Fibroblast of lung (primary cell): ENCODE measurements at regions not wholly inside any gene's neighbourhood (a gene's known extent, or its start where the extent isn't known, plus 50 kb on each side); places are given as distances from the start of the nearest gene placed in this dataset.

Experiments
- DNase-seq, 2 donors: peaks; one replicate each; pipeline versions ENCODE4 v3.0.0 to v3.0.0-alpha.2; 2010; ENCODE audit warnings: low read depth in 2 of 2
- H2AFZ ChIP-seq: 2 replicates; pipeline ENCODE4 v1.5.1; 2012; ENCODE audit warnings: low read length, control low read depth, inconsistent platforms
- H3K27ac ChIP-seq: 2 replicates; pipeline ENCODE4 v1.5.1; 2011; ENCODE audit warnings: low read length, control low read depth; ENCODE audit not compliant: insufficient read depth
- H3K27me3 ChIP-seq: 2 replicates; pipeline ENCODE4 v1.5.1; 2011; ENCODE audit warnings: mild to moderate bottlenecking, low read length; ENCODE audit not compliant: control insufficient read depth, insufficient read depth
- H3K36me3 ChIP-seq: 2 replicates; pipeline ENCODE4 v1.5.1; 2011; ENCODE audit warnings: low read length; ENCODE audit not compliant: control insufficient read depth, insufficient read depth
- H3K4me1 ChIP-seq: 2 replicates; pipeline ENCODE4 v1.5.1; 2011; ENCODE audit warnings: low read length; ENCODE audit not compliant: control insufficient read depth, insufficient read depth; ENCODE audit errors: extremely low read depth
- H3K4me2 ChIP-seq: 2 replicates; pipeline ENCODE4 v1.5.1; 2011; ENCODE audit warnings: low read length, control low read depth; ENCODE audit not compliant: insufficient read depth; ENCODE audit errors: extremely low read depth
- H3K4me3 ChIP-seq, 4 experiments: fragments of 200-600 bp in 1 of 4; sonication (generic) in 1 of 4; replicated peaks in 1 of 4; 2 replicates each; pipeline ENCODE4 v1.5.1; 2011 to 2016; ENCODE audit warnings: low read length in 4 of 4, low read depth in 3 of 4, mild to moderate bottlenecking in 3 of 4, control low read depth in 2 of 4, inconsistent platforms in 1 of 4, mixed read lengths in 1 of 4; ENCODE audit not compliant: insufficient read depth in 1 of 4; ENCODE audit errors: control extremely low read depth in 1 of 4
- H3K79me2 ChIP-seq: 2 replicates; pipeline ENCODE4 v1.5.1; 2012; ENCODE audit warnings: mild to moderate bottlenecking, low read length, inconsistent platforms; ENCODE audit not compliant: control insufficient read depth, insufficient read depth
- H3K9ac ChIP-seq: 2 replicates; pipeline ENCODE4 v1.5.1; 2011; ENCODE audit warnings: mild to moderate bottlenecking, low read length, control low read depth; ENCODE audit not compliant: insufficient read depth
- H3K9me3 ChIP-seq: 2 replicates; pipeline ENCODE4 v1.5.1; 2012; ENCODE audit warnings: low read depth, low read length; ENCODE audit not compliant: control insufficient read depth, insufficient read depth
- H4K20me1 ChIP-seq: 2 replicates; pipeline ENCODE4 v1.5.1; 2011; ENCODE audit warnings: low read length; ENCODE audit not compliant: control insufficient read depth, insufficient read depth; ENCODE audit errors: extremely low read depth
- EZH2 ChIP-seq: IDR thresholded peaks from 2 replicates; pipeline ENCODE4 v1.5.1; 2012; ENCODE audit warnings: low read length, control low read depth, mild to moderate bottlenecking; ENCODE audit errors: missing control alignments
- TF ChIP-seq, protein P1 (sequence below), 2 donors: IDR thresholded peaks in 1 of 2; conservative IDR thresholded peaks in 1 of 2; 1 replicate in 1 of 2; 2 replicates in 1 of 2; pipeline ENCODE4 v1.5.1; 2011 to 2012; ENCODE audit warnings: low read length in 2 of 2, control low read depth in 1 of 2, inconsistent platforms in 1 of 2, low read depth in 1 of 2, mild to moderate bottlenecking in 1 of 2

DNA sequence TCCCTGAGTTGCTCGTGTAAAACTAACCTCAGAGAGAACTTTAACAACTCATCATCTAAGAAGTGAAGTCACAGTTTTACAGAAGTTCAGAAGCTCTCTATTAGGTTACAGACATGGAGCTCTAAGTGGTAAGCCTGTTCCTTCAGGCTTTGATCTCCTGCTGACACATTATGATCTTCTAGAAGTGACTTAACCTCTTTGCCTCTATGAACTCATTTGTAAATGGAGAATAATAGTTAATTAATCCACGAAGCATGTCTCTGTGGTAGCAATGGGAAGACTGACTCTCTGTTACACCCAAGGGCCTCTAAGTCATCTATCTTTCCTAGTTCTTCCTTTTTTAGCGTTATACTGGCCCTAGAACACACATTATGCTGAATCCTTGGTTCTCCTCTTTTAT, 157.9 kb upstream of the NRIP1 start:
- Histone ChIP-seq H3K27ac (peak overlapping the region; percentile 5), H3K9ac (no peak overlapping the region), H3K36me3 (no peaks in the 10 kb centered on the region), H2AFZ (no peak overlapping the region), H3K4me1 (peaks cover 8% of the 10 kb centered on the region), H3K27me3 (no peaks in the 10 kb centered on the region), H4K20me1 (no peaks in the 10 kb centered on the region), H3K4me3 (no peak overlapping the region), H3K9me3 (no peaks in the 10 kb centered on the region), H3K79me2 (no peaks in the 10 kb centered on the region), H3K4me2 (no peak overlapping the region)
- DNase-seq = peak in 1 of 2 donors; percentile 38
- TF ChIP-seq EZH2 = no peak
- TF ChIP-seq, protein P1, sequence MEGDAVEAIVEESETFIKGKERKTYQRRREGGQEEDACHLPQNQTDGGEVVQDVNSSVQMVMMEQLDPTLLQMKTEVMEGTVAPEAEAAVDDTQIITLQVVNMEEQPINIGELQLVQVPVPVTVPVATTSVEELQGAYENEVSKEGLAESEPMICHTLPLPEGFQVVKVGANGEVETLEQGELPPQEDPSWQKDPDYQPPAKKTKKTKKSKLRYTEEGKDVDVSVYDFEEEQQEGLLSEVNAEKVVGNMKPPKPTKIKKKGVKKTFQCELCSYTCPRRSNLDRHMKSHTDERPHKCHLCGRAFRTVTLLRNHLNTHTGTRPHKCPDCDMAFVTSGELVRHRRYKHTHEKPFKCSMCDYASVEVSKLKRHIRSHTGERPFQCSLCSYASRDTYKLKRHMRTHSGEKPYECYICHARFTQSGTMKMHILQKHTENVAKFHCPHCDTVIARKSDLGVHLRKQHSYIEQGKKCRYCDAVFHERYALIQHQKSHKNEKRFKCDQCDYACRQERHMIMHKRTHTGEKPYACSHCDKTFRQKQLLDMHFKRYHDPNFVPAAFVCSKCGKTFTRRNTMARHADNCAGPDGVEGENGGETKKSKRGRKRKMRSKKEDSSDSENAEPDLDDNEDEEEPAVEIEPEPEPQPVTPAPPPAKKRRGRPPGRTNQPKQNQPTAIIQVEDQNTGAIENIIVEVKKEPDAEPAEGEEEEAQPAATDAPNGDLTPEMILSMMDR (conservative IDR thresholded peaks at IDR 0.05 in 1 of 2, IDR thresholded peaks at IDR 0.05 in 1 of 2; ENCODE audit: low read depth in 1 of 2, low read length in 2 of 2) = no peak

DNA sequence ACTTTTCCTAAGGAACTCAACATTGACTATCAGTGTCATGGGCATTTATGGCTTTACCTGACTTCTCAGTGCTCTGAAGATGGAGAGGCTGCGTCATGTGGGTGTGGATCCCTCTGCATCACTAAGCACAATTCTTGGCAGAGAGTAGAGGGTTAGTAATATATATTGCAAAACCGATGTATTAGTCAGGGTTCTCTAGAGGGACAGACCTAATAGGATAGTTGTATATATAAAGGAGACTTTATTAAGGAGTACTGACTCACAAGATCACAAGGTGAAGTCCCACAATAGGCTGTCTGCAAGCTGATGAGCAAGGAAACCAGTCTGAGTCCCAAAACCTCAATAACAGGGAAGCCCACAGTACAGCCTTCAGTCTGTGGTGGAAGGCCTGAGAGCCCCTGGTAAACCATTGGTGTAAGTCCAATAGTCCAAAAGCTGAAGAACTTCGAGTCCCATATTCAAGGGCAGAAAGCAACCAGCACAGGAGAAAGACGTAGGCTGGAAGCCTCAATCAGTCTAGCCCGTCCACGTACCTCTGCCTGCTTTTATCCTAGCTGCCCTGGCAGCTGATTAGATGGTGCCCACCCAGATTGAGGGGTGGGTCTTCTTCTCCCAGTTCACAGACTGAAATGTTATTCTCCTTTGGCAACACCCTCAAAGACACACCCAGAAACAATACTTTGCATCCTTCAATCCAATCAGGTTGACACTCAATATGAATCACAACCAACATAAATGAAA, 159.7 kb upstream of the NRIP1 start:
- Histone ChIP-seq H3K36me3 (no peaks in the 10 kb centered on the region), H3K27me3 (no peaks in the 10 kb centered on the region), H3K9ac (no peak overlapping the region), H3K4me3 (no peak overlapping the region), H2AFZ (no peak overlapping the region), H3K27ac (peak overlapping the region; percentile 62), H4K20me1 (no peaks in the 10 kb centered on the region), H3K79me2 (no peaks in the 10 kb centered on the region), H3K9me3 (no peaks in the 10 kb centered on the region), H3K4me2 (no peak overlapping the region), H3K4me1 (peaks cover 8% of the 10 kb centered on the region)
- TF ChIP-seq EZH2 = no peak
- TF ChIP-seq, protein P1 (conservative IDR thresholded peaks at IDR 0.05 in 1 of 2, IDR thresholded peaks at IDR 0.05 in 1 of 2; ENCODE audit: low read depth in 1 of 2, low read length in 2 of 2) = no peak
- DNase-seq = peak; percentile 94 to 95

DNA sequence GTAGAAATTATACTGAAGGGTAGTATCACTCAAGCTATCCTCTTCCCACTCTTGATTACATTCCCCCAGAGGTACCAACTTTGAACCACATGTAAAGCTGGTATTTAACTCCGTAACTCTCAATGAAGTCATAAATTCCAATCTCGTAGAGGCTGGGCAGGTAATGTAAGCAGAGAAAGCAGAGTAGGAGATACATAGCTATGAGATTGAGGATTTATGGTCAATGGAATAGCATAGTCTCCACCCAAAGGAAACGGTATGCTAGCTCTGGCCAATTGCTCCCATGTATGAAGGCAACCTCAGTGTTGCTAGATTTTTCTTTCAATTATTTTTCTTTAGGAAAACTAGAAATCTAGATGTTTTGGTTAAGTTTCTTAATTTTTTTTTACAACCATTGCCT, 163.1 kb upstream of the NRIP1 start:
- H3K27me3 ChIP-seq = no peaks in the 10 kb centered on the region
- no peak overlapping the region for H3K27ac ChIP-seq
- no peaks in the 10 kb centered on the region for H4K20me1 ChIP-seq
- H3K9ac ChIP-seq = no peak overlapping the region
- H3K36me3 ChIP-seq = no peaks in the 10 kb centered on the region
- H3K79me2 ChIP-seq = no peaks in the 10 kb centered on the region
- H3K9me3 ChIP-seq = no peaks in the 10 kb centered on the region
- no peak overlapping the region for H3K4me2 ChIP-seq
- no peak overlapping the region for H2AFZ ChIP-seq
- H3K4me3 ChIP-seq = no peak overlapping the region
- TF ChIP-seq, protein P1 (conservative IDR thresholded peaks at IDR 0.05 in 1 of 2, IDR thresholded peaks at IDR 0.05 in 1 of 2; ENCODE audit: low read depth in 1 of 2, low read length in 2 of 2) = no peak
- no peak for TF ChIP-seq EZH2
- H3K4me1 ChIP-seq = peaks cover 6% of the 10 kb centered on the region
- DNase-seq = no peak
